H1 (cell line): ENCODE measurements at regions not wholly inside any gene's neighbourhood (a gene's known extent, or its start where the extent isn't known, plus 50 kb on each side); places are given as distances from the start of the nearest gene placed in this dataset.
A peak's percentile ranks its signal among the peaks of the same experiment; 100 is the strongest.
"Not testable (repeated sequence)": the region's sequence is repeated elsewhere in the genome, so short reads cannot be mapped to it uniquely, and the experiment has no call there.

ENCODE experiments used
- CTCF ChIA-PET: fragments of 300-600 bp; sonication (Branson Sonifier 250); formaldehyde crosslinking; loops from one replicate; lab custom pipeline; 2021; ENCODE audit not compliant: partially characterized antibody; lab: Charles Lee
- POLR2A ChIA-PET: fragments of 300-600 bp; sonication (Branson Sonifier 250); formaldehyde crosslinking; loops from one replicate; lab custom pipeline; 2021; ENCODE audit warnings: inconsistent platforms; ENCODE audit not compliant: partially characterized antibody; lab: Charles Lee
- DNase-seq, 2 experiments: peaks; one replicate each; pipeline versions ENCODE4 v3.0.0 to v3.0.0-alpha.2; 2010 to 2022; ENCODE audit warnings: low spot score in 2 of 2, low read depth in 1 of 2, mixed read lengths in 1 of 2
- FAIRE-seq: peaks from 2 replicates; lab custom pipeline; 2011; peaks lifted over from hg19 to GRCh38; lab: Jason Lieb, UNC
- H2AFZ ChIP-seq: 2 replicates; pipeline ENCODE4 v1.8.1; 2012; ENCODE audit warnings: low read length, inconsistent platforms
- H2AK5ac ChIP-seq: 2 replicates; pipeline ENCODE4 v1.6.1; 2013; ENCODE audit warnings: low read depth, low read length
- H2BK120ac ChIP-seq: replicated peaks from 2 replicates; pipeline ENCODE3; 2013; ENCODE audit warnings: low read depth, low read length, inconsistent platforms
- H2BK12ac ChIP-seq: 2 replicates; pipeline ENCODE4 v1.6.1; 2013; ENCODE audit warnings: low read depth, low read length
- H2BK15ac ChIP-seq: 2 replicates; pipeline ENCODE4 v1.6.1; 2013; ENCODE audit warnings: low read length
- H2BK20ac ChIP-seq: 2 replicates; pipeline ENCODE4 v1.6.1; 2013; ENCODE audit warnings: low read length
- H2BK5ac ChIP-seq: 2 replicates; pipeline ENCODE4 v1.6.1; 2013; ENCODE audit warnings: low read depth, low read length
- H3K14ac ChIP-seq: 2 replicates; pipeline ENCODE4 v1.6.1; 2013; ENCODE audit warnings: inconsistent platforms; ENCODE audit not compliant: insufficient read length
- H3K18ac ChIP-seq: 2 replicates; pipeline ENCODE4 v1.6.1; 2013; ENCODE audit warnings: low read length; ENCODE audit errors: extremely low read depth
- H3K23ac ChIP-seq: 2 replicates; pipeline ENCODE4 v1.6.1; 2013; ENCODE audit warnings: inconsistent platforms; ENCODE audit not compliant: insufficient read length
- H3K23me2 ChIP-seq: 2 replicates; pipeline ENCODE4 v1.6.1; 2013; ENCODE audit warnings: low read depth, low read length
- H3K27ac ChIP-seq: 2 replicates; pipeline ENCODE4 v1.6.1; 2011; ENCODE audit warnings: low read depth, low read length, inconsistent platforms
- H3K27me3 ChIP-seq, 4 experiments: replicated peaks in 1 of 4; 1 replicate in 1 of 4; 2 replicates in 3 of 4; pipeline versions ENCODE4 v1.6.1 to v1.8.1; 2011 to 2013; ENCODE audit warnings: low read length in 3 of 4, mild to moderate bottlenecking in 3 of 4, inconsistent platforms in 2 of 4, mixed read lengths in 2 of 4, moderate library complexity in 1 of 4; ENCODE audit not compliant: control insufficient read depth in 3 of 4, insufficient read depth in 3 of 4; ENCODE audit errors: extremely low read depth in 1 of 4
- H3K36me3 ChIP-seq, 4 experiments: 2 replicates each; pipeline versions ENCODE4 v1.6.1 to v1.8.1; 2011 to 2013; ENCODE audit warnings: mild to moderate bottlenecking in 4 of 4, low read length in 3 of 4, moderate library complexity in 2 of 4, control low read depth in 1 of 4, inconsistent platforms in 1 of 4; ENCODE audit not compliant: insufficient read depth in 4 of 4, control insufficient read depth in 2 of 4
- H3K4ac ChIP-seq: replicated peaks from 2 replicates; pipeline ENCODE3; 2013; ENCODE audit warnings: low read length, low read depth, mixed read lengths, inconsistent platforms; ENCODE audit not compliant: insufficient read length
- H3K4me1 ChIP-seq, 4 experiments: replicated peaks in 1 of 4; 1 replicate in 1 of 4; 2 replicates in 3 of 4; pipeline versions ENCODE4 v1.6.1 to v1.8.1; 2011 to 2013; ENCODE audit warnings: low read length in 3 of 4, inconsistent platforms in 2 of 4, mixed read lengths in 1 of 4; ENCODE audit not compliant: insufficient read depth in 4 of 4, control insufficient read depth in 3 of 4
- H3K4me2 ChIP-seq, 2 experiments: 2 replicates each; pipeline versions ENCODE4 v1.6.1 to v1.8.1; 2011 to 2013; ENCODE audit warnings: low read depth in 2 of 2, low read length in 2 of 2, control low read depth in 1 of 2, inconsistent platforms in 1 of 2, mild to moderate bottlenecking in 1 of 2; ENCODE audit not compliant: insufficient read depth in 1 of 2
- H3K4me3 ChIP-seq, 4 experiments: fragments of 200-600, 300-600 bp in 1 of 4; sonication (generic), shearing (Covaris generic), sonication (Bioruptor Twin) in 1 of 4; 2 replicates each; pipeline versions ENCODE4 v1.5.1 to v1.8.1; 2011 to 2016; ENCODE audit warnings: low read length in 4 of 4, low read depth in 3 of 4, control low read depth in 2 of 4, inconsistent platforms in 2 of 4, mild to moderate bottlenecking in 2 of 4, mixed read lengths in 1 of 4, moderate library complexity in 1 of 4; ENCODE audit not compliant: insufficient read depth in 2 of 4; ENCODE audit errors: extremely low read depth in 1 of 4
- H3K56ac ChIP-seq: replicated peaks from 2 replicates; pipeline ENCODE3; 2013; ENCODE audit warnings: low read depth, mild to moderate bottlenecking, mixed read lengths, low read length, inconsistent platforms; ENCODE audit not compliant: insufficient read length
- H3K79me1 ChIP-seq: 2 replicates; pipeline ENCODE4 v1.6.1; 2013; ENCODE audit warnings: low read depth, low read length, control low read depth
- H3K79me2 ChIP-seq, 2 experiments: 2 replicates each; pipeline versions ENCODE4 v1.6.1 to v1.8.1; 2012 to 2013; ENCODE audit warnings: low read length in 2 of 2, mild to moderate bottlenecking in 2 of 2, inconsistent platforms in 1 of 2; ENCODE audit not compliant: insufficient read depth in 2 of 2, control insufficient read depth in 1 of 2
- H3K9ac ChIP-seq, 4 experiments: replicated peaks in 1 of 4; 1 replicate in 1 of 4; 2 replicates in 3 of 4; pipeline versions ENCODE4 v1.6.1 to v1.8.1; 2011 to 2013; ENCODE audit warnings: low read depth in 3 of 4, low read length in 3 of 4, control low read depth in 2 of 4, mild to moderate bottlenecking in 2 of 4, moderate library complexity in 2 of 4, inconsistent platforms in 1 of 4; ENCODE audit errors: extremely low read depth in 1 of 4
- H3K9me3 ChIP-seq, 2 experiments: 2 replicates each; pipeline versions ENCODE4 v1.6.1 to v1.8.1; 2012 to 2013; ENCODE audit warnings: mild to moderate bottlenecking in 2 of 2, moderate library complexity in 2 of 2, control low read depth in 1 of 2, inconsistent platforms in 1 of 2, low read depth in 1 of 2, low read length in 1 of 2, mixed read lengths in 1 of 2; ENCODE audit not compliant: insufficient read depth in 2 of 2
- H4K20me1 ChIP-seq, 2 experiments: replicated peaks in 1 of 2; 2 replicates each; pipeline versions ENCODE3 to v1.8.1; 2011 to 2013; ENCODE audit warnings: inconsistent platforms in 2 of 2, low read length in 2 of 2, mild to moderate bottlenecking in 1 of 2; ENCODE audit not compliant: insufficient read depth in 2 of 2, control insufficient read depth in 1 of 2
- H4K5ac ChIP-seq: 2 replicates; pipeline ENCODE4 v1.6.1; 2013; ENCODE audit warnings: low read length, low read depth, mixed read lengths, inconsistent platforms; ENCODE audit not compliant: insufficient read length
- H4K8ac ChIP-seq: 2 replicates; pipeline ENCODE4 v1.8.0; 2013; ENCODE audit warnings: mild to moderate bottlenecking, moderate library complexity, low read length, inconsistent platforms; ENCODE audit not compliant: insufficient read depth; ENCODE audit errors: extremely low read depth
- H4K91ac ChIP-seq: replicated peaks from 2 replicates; pipeline ENCODE3; 2013; ENCODE audit warnings: low read length, mixed read lengths, inconsistent platforms; ENCODE audit not compliant: insufficient read length
- WGBS, 2 experiments: shearing (Covaris generic) in 1 of 2; methylation state at CpG; one replicate each; pipeline versions ENCODE4 v1.1.6 to v1.1.7; 2013 to 2015; ENCODE audit warnings: low lambda C conversion rate in 2 of 2, mixed read lengths in 2 of 2, inconsistent platforms in 1 of 2, low coverage in 1 of 2, missing lambda C conversion rate in 1 of 2; ENCODE audit not compliant: insufficient replicate concordance in 2 of 2, insufficient coverage in 1 of 2, insufficient read length in 1 of 2; ENCODE audit errors: extremely low coverage in 1 of 2, missing lambda C conversion rate in 1 of 2; 5-methylcytosine and 5-hydroxymethylcytosine counted together

GRCh38 chr7:25743670-25744451, 408.1 kb upstream of the NFE2L3 start:
- H3K23me2 ChIP-seq, H4K91ac ChIP-seq, H3K4me2 ChIP-seq, H3K56ac ChIP-seq, H3K14ac ChIP-seq, H3K18ac ChIP-seq, H3K27me3 ChIP-seq, H4K5ac ChIP-seq, H3K4me3 ChIP-seq, H4K20me1 ChIP-seq, H2BK12ac ChIP-seq, H3K4ac ChIP-seq, H2AK5ac ChIP-seq, H3K36me3 ChIP-seq, FAIRE-seq, H2BK20ac ChIP-seq, H3K23ac ChIP-seq, H3K4me1 ChIP-seq, H4K8ac ChIP-seq, H3K27ac ChIP-seq, H3K79me1 ChIP-seq, H3K9me3 ChIP-seq, H3K79me2 ChIP-seq: not testable (repeated sequence)
- H3K9ac ChIP-seq: 0 out of 7 replicates have a peak overlapping the region, but pooled peaks of 1 of the 4 experiments have one; percentile 18
- H2BK15ac ChIP-seq: 0 out of 2 replicates have a peak overlapping the region, but pooled peaks have one; percentile 16
- H2BK120ac ChIP-seq: peak overlapping the region; percentile 18
- 76% methylated on average over 16 of the region's 37 CpGs; no CpG with 5 or more reads in 1 of the 2 experiments for WGBS, 2 experiments
- H2AFZ ChIP-seq: peak overlapping the region; percentile 41
- CTCF ChIA-PET: interaction anchor here (0.9 to 1.2 kb wide), 2 partner anchors 10 to 76 kb away, joined by 3 read pairs; no protein-coding TSS in a partner anchor
- DNase-seq: peak in 1 of 2 experiments; percentile 61
- POLR2A ChIA-PET: interaction anchor here (1.9 kb wide), 1 partner anchor 9 kb away, joined by 7 read pairs; no protein-coding TSS in a partner anchor
- 0 out of 2 replicates have a peak overlapping the region, but pooled peaks have one; percentile 24 for H2BK5ac ChIP-seq
